Psoas muscle (tissue), 7 donors: ENCODE measurements at regions not wholly inside any gene's neighbourhood (a gene's known extent, or its start where the extent isn't known, plus 50 kb on each side); places are given as distances from the start of the nearest gene placed in this dataset.

ENCODE experiments used
- ATAC-seq, 4 donors: fragments of 200-7000 bp; cut with Tn5 transposase; one replicate each; pipeline ENCODE4 v1.9.1; 2020; ENCODE audit warnings: moderate library complexity in 3 of 4, mild to moderate bottlenecking in 2 of 4
- DNase-seq, 2 donors: peaks; one replicate each; pipeline ENCODE4 v3.0.0-alpha.2; 2020
- H3K27ac ChIP-seq: fragments of 200-600 bp; one replicate; pipeline ENCODE4 v1.8.0; 2022
- H3K27me3 ChIP-seq, 3 donors: fragments of 200-600 bp in 1 of 3; one replicate each; pipeline versions ENCODE4 v1.6.1 to v1.8.0; 2013 to 2022; ENCODE audit warnings: low read length in 2 of 3, mild to moderate bottlenecking in 2 of 3, moderate library complexity in 1 of 3; ENCODE audit not compliant: insufficient read depth in 3 of 3
- H3K36me3 ChIP-seq, 2 donors: fragments of 200-600 bp in 1 of 2; one replicate each; pipeline versions ENCODE4 v1.6.1 to v1.8.0; 2013 to 2022; ENCODE audit warnings: low read depth in 1 of 2, mild to moderate bottlenecking in 1 of 2, moderate library complexity in 1 of 2; ENCODE audit not compliant: insufficient read depth in 1 of 2
- H3K4me1 ChIP-seq: fragments of 200-600 bp; one replicate; pipeline ENCODE4 v1.8.0; 2022
- H3K4me3 ChIP-seq: fragments of 200-600 bp; one replicate; pipeline ENCODE4 v1.8.0; 2022; ENCODE audit warnings: mild to moderate bottlenecking
- H3K9me3 ChIP-seq: fragments of 200-600 bp; one replicate; pipeline ENCODE4 v1.8.0; 2022
- CTCF ChIP-seq: fragments of 200-600 bp; IDR thresholded peaks from one replicate; pipeline ENCODE4 v1.8.0; 2022; ENCODE audit warnings: antibody characterized with exemption
- WGBS, 3 donors: extraction: QIAGEN DNeasy Blood & Tissue Kit; methylation state at CpG; one replicate each; pipeline versions ENCODE4 v1.1.6 to v1.1.7; 2013; 5-methylcytosine and 5-hydroxymethylcytosine counted together
- intact Hi-C, 2 donors: fragments of 100-400 bp; cut with DNase I; formaldehyde crosslinking; loops; one replicate each; pipeline versions ENCODE4 v1.11.0 to v1.14.2; 2022
- donor health status: healthy with polysubstance abuse.
- donor health status: DM: no; HTN: no; CAD: no; lungs with moderate emphysema.
- donor health status: Bipolar disorder and iron deficiency.
- donor health status: healthy.
- donor health status: DM: yes; HTN: yes; CAD: no.
- donor health status: DM: no; HTN: no; CAD: no.
- donor health status: DM: yes; HTN: yes; CAD: no.

DNA sequence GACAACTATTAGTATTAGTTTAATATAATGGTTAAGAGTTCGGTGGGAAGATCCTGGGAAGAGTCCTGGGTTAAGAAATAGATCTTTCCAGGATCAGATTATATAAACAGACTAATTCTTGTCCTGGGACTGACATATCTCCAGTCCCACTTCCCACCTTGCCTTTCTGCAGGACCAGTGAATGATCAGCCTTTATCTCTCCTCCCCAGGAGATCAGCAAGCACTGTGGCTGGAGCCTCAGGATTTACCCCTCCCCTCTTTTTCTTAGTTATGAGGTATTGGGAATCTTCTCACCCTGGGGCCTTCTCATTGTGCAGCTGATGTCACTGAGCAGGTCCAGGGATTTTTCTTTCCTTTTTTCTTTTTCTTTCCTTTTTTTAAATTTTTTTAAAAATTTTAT is 135.7 kb upstream of the UMPS start:
- no peak for ATAC-seq

GRCh38 chr3:124597273-124597672 is 133.0 kb upstream of the UMPS start:
- TF ChIP-seq CTCF: no peak
- Histone ChIP-seq H3K36me3 (no peaks in the 10 kb centered on the region), H3K4me1 (peaks cover 54% of the 10 kb centered on the region), H3K27ac (peak overlapping the region; percentile 6), H3K9me3 (no peaks in the 10 kb centered on the region), H3K27me3 (no peaks in the 10 kb centered on the region), H3K4me3 (no peak overlapping the region)
- 28 to 42% (median 31%) methylated on average over 3 of the region's 3 CpGs for WGBS, 3 donors
- DNase-seq (no peak), ATAC-seq (no peak)
- intact Hi-C loops: no loop called here

More for the DNA sequence above, 135.7 kb upstream of the UMPS start:
- Histone ChIP-seq H3K4me3 (no peak overlapping the region), H3K27me3 (no peaks in the 10 kb centered on the region), H3K4me1 (peaks cover 38% of the 10 kb centered on the region), H3K27ac (no peak overlapping the region), H3K36me3 (no peaks in the 10 kb centered on the region), H3K9me3 (no peaks in the 10 kb centered on the region)
- intact Hi-C loops: no loop called here
- TF ChIP-seq CTCF: no peak
- no peak for DNase-seq
- WGBS, 3 donors: 95 to 100% (median 100%) methylated on average over 1 of the region's 1 CpG

GRCh38 chr3:124597979-124598378 is 132.3 kb upstream of the UMPS start:
- intact Hi-C loops: no loop called here
- Histone ChIP-seq H3K9me3 (no peaks in the 10 kb centered on the region), H3K4me3 (no peak overlapping the region), H3K27me3 (no peaks in the 10 kb centered on the region), H3K36me3 (no peaks in the 10 kb centered on the region), H3K4me1 (peaks cover 55% of the 10 kb centered on the region), H3K27ac (peak overlapping the region; percentile 85)
- DNase-seq: no peak
- 45 to 74% (median 59%) methylated on average over 3 of the region's 3 CpGs for WGBS, 3 donors
- TF ChIP-seq CTCF: no peak
- no peak for ATAC-seq

DNA sequence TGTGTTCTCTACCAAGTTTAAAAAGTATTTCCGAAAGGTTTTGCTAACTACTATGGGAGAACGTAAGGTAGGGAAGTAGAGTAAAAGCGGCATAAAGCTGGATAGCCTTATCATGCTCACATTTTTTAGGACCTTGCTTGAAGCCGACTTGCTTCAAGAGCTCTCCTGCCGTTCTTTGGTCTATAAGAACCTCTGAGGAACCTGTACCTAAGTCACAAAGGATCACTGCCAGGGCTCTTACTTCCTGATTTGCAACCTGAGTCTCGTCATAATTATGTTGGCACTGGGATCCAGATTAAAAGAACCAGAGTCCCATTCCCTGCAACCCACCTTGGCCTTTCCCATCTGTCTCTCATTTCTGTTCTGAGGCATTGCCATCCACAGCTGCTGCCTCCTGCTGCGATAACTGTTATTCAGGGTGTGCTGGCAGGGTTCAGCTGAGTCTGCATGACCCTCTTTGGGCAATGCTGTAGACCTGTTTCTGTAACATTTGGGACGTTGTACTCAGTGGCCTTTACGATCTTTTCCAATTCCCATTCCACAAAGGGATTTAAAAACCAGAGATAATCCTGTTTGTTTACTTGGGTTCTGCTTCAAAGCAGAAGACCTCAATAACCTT is 131.0 kb upstream of the UMPS start:
- no peak overlapping the region for H3K4me3 ChIP-seq
- ATAC-seq (peak in 2 of 4 donors; percentile 19 to 20), DNase-seq (no peak)
- no peak for TF ChIP-seq CTCF
- H3K36me3 ChIP-seq: no peaks in the 10 kb centered on the region
- H3K27me3 ChIP-seq: no peaks in the 10 kb centered on the region
- WGBS, 3 donors: 61 to 71% (median 63%) methylated on average over 9 of the region's 9 CpGs
- no peaks in the 10 kb centered on the region for H3K9me3 ChIP-seq
- H3K4me1 ChIP-seq: peaks cover 58% of the 10 kb centered on the region
- intact Hi-C loops: no loop called here
- peak overlapping the region; percentile 85 for H3K27ac ChIP-seq
